ENCODE measurements at regions not wholly inside any gene's neighbourhood (a gene's known extent, or its start where the extent isn't known, plus 50 kb on each side); places are given as distances from the start of the nearest gene placed in this dataset.

GRCh38 chr15:27702581-27702980 is 396.5 kb downstream of the OCA2 start:
- ChIA-PET POLR2A (no interaction called here), CTCF (no interaction called here)
- no peak overlapping the region for H3K4me3 Mint-ChIP-seq
- H3K27ac Mint-ChIP-seq: no peak overlapping the region
- DNase-seq: no peak
- no peaks in the 10 kb centered on the region for H3K36me3 Mint-ChIP-seq (ENCODE audit: low read depth)
- peaks cover 13% of the 10 kb centered on the region for H3K9me3 Mint-ChIP-seq
- no peaks in the 10 kb centered on the region for H3K4me1 Mint-ChIP-seq
- H3K27me3 Mint-ChIP-seq: no peaks in the 10 kb centered on the region

DNA sequence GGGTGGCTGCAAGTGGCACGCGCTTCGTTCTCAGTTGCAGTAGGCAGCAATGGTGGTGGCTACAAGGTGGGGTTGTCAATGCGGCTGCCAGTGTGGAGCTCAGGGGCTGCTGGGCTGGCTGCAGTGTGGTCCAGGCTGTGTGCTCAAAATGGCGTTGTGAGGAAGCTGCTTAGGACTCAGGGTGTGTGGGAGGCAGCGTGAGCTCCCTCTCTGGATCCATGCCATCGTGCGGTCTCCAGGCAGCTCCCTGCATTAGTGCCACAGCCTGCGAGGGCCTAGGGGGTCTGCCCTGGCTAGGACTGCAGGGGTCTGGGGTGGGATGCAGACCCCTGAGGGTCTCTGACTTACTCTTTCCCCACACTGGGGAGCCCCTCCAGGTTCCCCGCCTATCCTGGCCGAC is 397.2 kb downstream of the OCA2 start:
- Mint-ChIP-seq H3K4me1 (no peaks in the 10 kb centered on the region), H3K27ac (no peak overlapping the region), H3K9me3 (peaks cover 13% of the 10 kb centered on the region), H3K4me3 (no peak overlapping the region), H3K27me3 (no peaks in the 10 kb centered on the region), H3K36me3 (ENCODE audit: low read depth) (no peaks in the 10 kb centered on the region)
- ChIA-PET CTCF (no interaction called here), POLR2A (no interaction called here)
- no peak for DNase-seq

DNA sequence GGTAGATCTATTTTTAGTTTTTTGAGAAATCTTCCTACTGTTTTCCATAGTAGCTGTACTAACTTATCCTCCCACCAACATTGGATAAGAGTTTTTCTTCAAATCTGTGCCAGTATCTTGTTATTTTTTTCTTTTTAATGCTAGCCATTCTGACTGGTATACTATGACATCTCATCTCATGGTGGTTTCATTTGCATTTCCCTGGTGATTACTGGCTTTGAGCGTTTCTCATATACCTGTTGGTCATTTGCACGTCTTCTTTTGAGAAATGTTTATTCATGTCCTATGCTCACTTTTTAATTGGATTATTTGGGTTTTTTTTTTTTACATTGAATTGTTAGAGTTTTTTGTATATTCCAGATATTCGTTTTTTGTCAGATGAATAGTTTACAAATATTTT is 398.1 kb downstream of the OCA2 start:
- H3K27me3 Mint-ChIP-seq: no peaks in the 10 kb centered on the region
- no peak overlapping the region for H3K4me3 Mint-ChIP-seq
- H3K4me1 Mint-ChIP-seq: no peaks in the 10 kb centered on the region
- ChIA-PET CTCF (no interaction called here), POLR2A (no interaction called here)
- H3K9me3 Mint-ChIP-seq: peaks cover 13% of the 10 kb centered on the region
- no peak for DNase-seq
- no peaks in the 10 kb centered on the region for H3K36me3 Mint-ChIP-seq (ENCODE audit: low read depth)
- no peak overlapping the region for H3K27ac Mint-ChIP-seq

DNA sequence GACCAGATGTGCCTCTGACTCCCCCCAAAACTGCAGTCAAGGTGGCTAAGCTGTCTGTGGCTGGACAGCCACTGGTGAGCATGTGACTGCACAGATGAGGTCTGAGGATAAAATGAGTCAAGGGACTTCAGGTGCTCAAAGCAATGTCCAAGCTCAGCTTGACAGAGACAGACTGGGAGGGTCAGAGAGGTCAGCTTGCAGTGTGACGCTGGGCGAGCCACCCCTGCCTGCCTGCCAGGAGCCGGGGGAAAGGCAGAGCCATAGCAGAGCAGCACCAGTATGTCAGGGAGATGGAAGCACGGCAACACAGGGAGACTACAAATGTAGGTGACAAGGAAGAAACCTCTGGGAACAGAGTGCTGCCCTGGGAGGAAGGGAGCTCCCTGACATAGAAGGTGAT is 399.4 kb downstream of the OCA2 start:
- ChIA-PET POLR2A (no interaction called here), CTCF (no interaction called here)
- no peak for DNase-seq
- H3K27ac Mint-ChIP-seq: no peak overlapping the region
- no peak overlapping the region for H3K4me3 Mint-ChIP-seq
- no peaks in the 10 kb centered on the region for H3K36me3 Mint-ChIP-seq (ENCODE audit: low read depth)
- H3K4me1 Mint-ChIP-seq: no peaks in the 10 kb centered on the region
- peaks cover 8% of the 10 kb centered on the region for H3K9me3 Mint-ChIP-seq
- no peaks in the 10 kb centered on the region for H3K27me3 Mint-ChIP-seq

- Mint-ChIP-seq H3K36me3 (ENCODE audit: low read depth) (no peaks in the 10 kb centered on the region), H3K4me3 (no peak overlapping the region), H3K27me3 (no peaks in the 10 kb centered on the region), H3K4me1 (no peaks in the 10 kb centered on the region), H3K27ac (no peak overlapping the region), H3K9me3 (peaks cover 4% of the 10 kb centered on the region)
- ChIA-PET POLR2A (no interaction called here), CTCF (no interaction called here)
- DNase-seq: no peak
Observed at GRCh38 chr15:27696530-27696929, 402.6 kb downstream of the OCA2 start.

- H3K36me3 Mint-ChIP-seq (ENCODE audit: low read depth): no peaks in the 10 kb centered on the region
- CTCF ChIA-PET: no interaction called here
- H3K9me3 Mint-ChIP-seq: peaks cover 3% of the 10 kb centered on the region
- no peak for DNase-seq
- POLR2A ChIA-PET: no interaction called here
- H3K27me3 Mint-ChIP-seq: no peaks in the 10 kb centered on the region
- no peak overlapping the region for H3K4me3 Mint-ChIP-seq
- no peak overlapping the region for H3K27ac Mint-ChIP-seq
- H3K4me1 Mint-ChIP-seq: no peaks in the 10 kb centered on the region
Observed at GRCh38 chr15:27695726-27696125, 403.4 kb downstream of the OCA2 start.

DNA sequence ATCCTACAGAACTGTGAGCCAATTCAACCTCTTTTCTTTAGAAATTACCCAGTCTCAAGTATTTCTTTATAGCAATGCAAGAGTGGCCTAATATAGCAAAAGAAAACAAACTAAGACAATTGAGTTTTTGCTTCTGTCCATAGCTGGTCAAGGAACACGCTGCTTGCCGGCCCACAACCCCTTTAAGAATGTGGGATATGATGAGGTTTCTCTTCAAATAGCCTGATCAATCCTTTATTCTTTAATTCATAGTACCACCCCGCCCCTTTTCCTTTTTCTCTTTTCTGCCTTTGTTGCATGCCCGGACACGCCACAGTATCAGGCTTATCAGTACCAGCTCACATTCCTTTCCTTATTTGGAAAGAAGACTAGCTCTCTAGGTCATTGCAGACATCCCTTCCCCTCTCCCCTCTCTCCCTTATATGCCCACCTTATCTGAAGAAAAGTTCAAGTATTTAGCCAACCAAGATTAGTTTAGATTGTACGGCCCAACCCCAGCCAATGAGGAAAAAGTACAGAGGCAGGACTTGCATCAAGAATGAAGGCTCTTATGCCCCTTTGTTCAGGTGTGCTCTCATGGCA is 404.5 kb downstream of the OCA2 start:
- Mint-ChIP-seq H3K27ac (no peak overlapping the region), H3K9me3 (peaks cover 4% of the 10 kb centered on the region), H3K4me3 (no peak overlapping the region), H3K27me3 (no peaks in the 10 kb centered on the region), H3K36me3 (ENCODE audit: low read depth) (no peaks in the 10 kb centered on the region), H3K4me1 (no peaks in the 10 kb centered on the region)
- ChIA-PET POLR2A (no interaction called here), CTCF (no interaction called here)
- no peak for DNase-seq

GRCh38 chr15:27693280-27693679 is 405.8 kb downstream of the OCA2 start:
- Mint-ChIP-seq H3K27ac (no peak overlapping the region), H3K4me3 (no peak overlapping the region), H3K9me3 (peaks cover 6% of the 10 kb centered on the region), H3K27me3 (no peaks in the 10 kb centered on the region), H3K36me3 (ENCODE audit: low read depth) (no peaks in the 10 kb centered on the region), H3K4me1 (no peaks in the 10 kb centered on the region)
- CTCF ChIA-PET: no interaction called here
- no peak for DNase-seq
- POLR2A ChIA-PET: no interaction called here

DNA sequence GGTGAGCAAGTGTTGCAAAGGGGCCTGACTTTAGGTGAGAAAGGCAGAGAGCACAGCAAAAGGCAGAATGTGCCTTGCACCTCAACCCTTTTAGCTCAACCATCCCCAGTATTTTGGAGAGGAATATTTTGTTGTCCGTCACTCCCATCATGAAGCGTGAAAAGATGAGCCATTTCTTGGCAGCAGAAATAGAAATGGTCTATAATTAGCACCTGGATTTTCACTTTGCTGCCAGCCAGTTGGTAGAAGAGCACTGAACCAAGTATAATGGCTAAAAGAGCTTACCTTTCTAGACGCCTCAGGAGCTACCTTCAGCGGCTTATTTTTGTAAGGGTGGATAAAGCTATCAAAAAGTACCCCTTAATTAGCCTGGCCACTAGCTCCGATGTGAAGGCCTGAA is 406.7 kb downstream of the OCA2 start:
- Mint-ChIP-seq H3K27me3 (no peaks in the 10 kb centered on the region), H3K4me1 (no peaks in the 10 kb centered on the region)
- CTCF ChIA-PET: no interaction called here

DNA sequence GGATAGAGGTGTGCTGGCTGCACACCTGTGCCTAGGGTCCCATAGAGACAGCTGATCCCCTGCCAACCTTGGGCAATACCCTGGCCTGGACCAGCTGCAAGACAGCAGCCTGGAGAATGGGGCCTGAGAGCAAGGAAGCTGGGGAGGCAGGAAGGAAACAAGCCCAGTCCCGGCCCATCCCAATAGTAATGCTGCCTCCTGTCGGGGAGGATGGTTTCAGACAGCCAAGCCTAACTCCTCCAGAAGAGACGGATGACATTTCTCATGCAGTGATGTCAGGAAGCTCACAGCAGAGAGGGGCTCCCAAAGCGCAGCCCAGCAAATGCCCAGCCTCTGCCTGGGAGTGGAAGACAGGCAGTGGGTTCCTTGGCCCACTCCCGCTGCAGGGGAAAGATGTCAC is 408.8 kb downstream of the OCA2 start:
- Mint-ChIP-seq H3K27ac (no peak overlapping the region), H3K4me1 (no peaks in the 10 kb centered on the region), H3K9me3 (peaks cover 7% of the 10 kb centered on the region), H3K36me3 (ENCODE audit: low read depth) (no peaks in the 10 kb centered on the region), H3K27me3 (no peaks in the 10 kb centered on the region), H3K4me3 (no peak overlapping the region)
- ChIA-PET POLR2A (no interaction called here), CTCF (no interaction called here)
- DNase-seq: no peak

More for the DNA sequence above, 406.7 kb downstream of the OCA2 start:
- H3K9me3 Mint-ChIP-seq: peaks cover 7% of the 10 kb centered on the region
- POLR2A ChIA-PET: no interaction called here
- DNase-seq: no peak
- H3K27ac Mint-ChIP-seq: no peak overlapping the region
- H3K4me3 Mint-ChIP-seq: no peak overlapping the region
- H3K36me3 Mint-ChIP-seq (ENCODE audit: low read depth): no peaks in the 10 kb centered on the region

DNA sequence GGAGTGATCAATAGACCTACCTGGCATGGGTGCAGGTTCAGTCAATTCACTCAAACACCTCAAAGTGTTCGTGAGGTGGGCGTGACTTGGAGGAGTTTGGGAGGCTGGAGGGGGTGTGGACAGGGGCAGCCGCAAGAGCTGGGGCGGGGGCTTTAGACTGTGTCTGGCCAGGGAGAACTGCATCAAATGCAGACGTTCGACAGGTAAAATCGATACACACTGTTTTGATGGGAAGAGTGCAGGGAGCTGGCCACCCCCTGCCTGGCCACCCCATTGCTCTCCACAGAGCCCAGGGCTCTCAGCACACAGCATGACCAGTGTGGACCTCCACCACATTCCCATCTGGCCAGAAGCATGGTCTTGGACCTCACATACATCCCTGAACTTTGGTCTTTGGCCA is 412.1 kb downstream of the OCA2 start:
- no peaks in the 10 kb centered on the region for H3K27me3 Mint-ChIP-seq
- CTCF ChIA-PET: no interaction called here
- H3K4me3 Mint-ChIP-seq: no peak overlapping the region
- no peaks in the 10 kb centered on the region for H3K36me3 Mint-ChIP-seq (ENCODE audit: low read depth)
- H3K27ac Mint-ChIP-seq: no peak overlapping the region
- POLR2A ChIA-PET: no interaction called here
- no peaks in the 10 kb centered on the region for H3K4me1 Mint-ChIP-seq
- peaks cover 7% of the 10 kb centered on the region for H3K9me3 Mint-ChIP-seq
- DNase-seq: no peak

DNA sequence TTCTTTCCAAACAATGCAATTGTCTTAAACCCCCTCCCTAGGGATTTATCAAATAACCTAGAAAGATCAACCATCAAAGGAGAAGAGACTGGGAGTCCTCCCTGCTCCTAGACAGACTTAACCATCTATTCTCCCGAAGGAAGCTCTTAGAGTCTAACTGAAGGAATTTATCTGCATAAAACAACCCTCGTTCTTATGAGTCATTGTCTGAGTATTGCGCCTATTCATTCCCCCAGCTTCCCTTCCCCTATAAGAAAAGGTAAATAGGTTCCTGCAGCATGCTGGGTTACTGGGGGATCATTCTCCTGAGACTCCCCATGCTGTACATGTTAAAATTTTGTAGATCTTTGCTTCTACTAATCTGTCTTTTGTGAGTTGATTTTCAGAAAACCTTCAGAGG is 412.7 kb downstream of the OCA2 start:
- H3K9me3 Mint-ChIP-seq: peaks cover 12% of the 10 kb centered on the region
- H3K36me3 Mint-ChIP-seq (ENCODE audit: low read depth): no peaks in the 10 kb centered on the region
- POLR2A ChIA-PET: no interaction called here
- H3K4me3 Mint-ChIP-seq: no peak overlapping the region
- H3K4me1 Mint-ChIP-seq: no peaks in the 10 kb centered on the region
- no peak for DNase-seq
- H3K27ac Mint-ChIP-seq: no peak overlapping the region
- CTCF ChIA-PET: no interaction called here
- no peaks in the 10 kb centered on the region for H3K27me3 Mint-ChIP-seq

- no peaks in the 10 kb centered on the region for H3K27me3 Mint-ChIP-seq
- no peaks in the 10 kb centered on the region for H3K4me1 Mint-ChIP-seq
- peaks cover 10% of the 10 kb centered on the region for H3K9me3 Mint-ChIP-seq
Observed at GRCh38 chr15:27685644-27686043, 413.5 kb downstream of the OCA2 start.

GRCh38 chr15:27683121-27683520 is 416.0 kb downstream of the OCA2 start:
- Mint-ChIP-seq H3K4me3 (no peak overlapping the region), H3K27ac (no peak overlapping the region), H3K4me1 (no peaks in the 10 kb centered on the region), H3K9me3 (peaks cover 9% of the 10 kb centered on the region), H3K27me3 (no peaks in the 10 kb centered on the region), H3K36me3 (ENCODE audit: low read depth) (no peaks in the 10 kb centered on the region)
- no peak for DNase-seq
- CTCF ChIA-PET: no interaction called here
- POLR2A ChIA-PET: no interaction called here

More at GRCh38 chr15:27685644-27686043, 413.5 kb downstream of the OCA2 start:
- H3K36me3 Mint-ChIP-seq (ENCODE audit: low read depth): no peaks in the 10 kb centered on the region
- no peak overlapping the region for H3K27ac Mint-ChIP-seq
- no peak overlapping the region for H3K4me3 Mint-ChIP-seq
- no peak for DNase-seq
- ChIA-PET CTCF (no interaction called here), POLR2A (no interaction called here)

GRCh38 chr15:27681038-27681437 is 418.1 kb downstream of the OCA2 start:
- no peak for DNase-seq

More at GRCh38 chr15:27681038-27681437, 418.1 kb downstream of the OCA2 start:
- Mint-ChIP-seq H3K9me3 (peaks cover 5% of the 10 kb centered on the region), H3K27me3 (no peaks in the 10 kb centered on the region), H3K4me3 (no peak overlapping the region), H3K36me3 (ENCODE audit: low read depth) (no peaks in the 10 kb centered on the region), H3K4me1 (no peaks in the 10 kb centered on the region), H3K27ac (no peak overlapping the region)
- CTCF ChIA-PET: no interaction called here
- POLR2A ChIA-PET: no interaction called here
